B cell (primary cell): ENCODE measurements at regions not wholly inside any gene's neighbourhood (a gene's known extent, or its start where the extent isn't known, plus 50 kb on each side); places are given as distances from the start of the nearest gene placed in this dataset.

Experiments
- ATAC-seq: fragments of 200-7000 bp; cut with Tn5 transposase; one replicate; pipeline ENCODE4 v1.10.0; 2021; ENCODE audit warnings: low read depth, mild to moderate bottlenecking, moderate number of reproducible peaks, moderate library complexity
- CTCF ChIA-PET: fragments of 350-600 bp; sonication (Branson Sonifier 250); formaldehyde crosslinking; loops from one replicate; lab custom pipeline; 2021; ENCODE audit warnings: antibody characterized with exemption, inconsistent platforms; lab: Charles Lee
- POLR2A ChIA-PET: fragments of 350-600 bp; sonication (Branson Sonifier 250); formaldehyde crosslinking; loops from one replicate; lab custom pipeline; 2021; ENCODE audit warnings: antibody characterized with exemption; lab: Charles Lee
- DNase-seq: peaks from one replicate; pipeline ENCODE4 v3.0.0; 2013
- H2AFZ ChIP-seq: 2 replicates; pipeline ENCODE4 v1.6.1; 2012; ENCODE audit warnings: mild to moderate bottlenecking, low read depth, low read length; ENCODE audit not compliant: insufficient read depth, poor library complexity, severe bottlenecking
- H3K27ac ChIP-seq, 2 donors: 1 replicate in 1 of 2; 2 replicates in 1 of 2; pipeline ENCODE4 v1.5.1; 2012 to 2013; ENCODE audit warnings: low read length in 2 of 2, mild to moderate bottlenecking in 2 of 2, moderate library complexity in 1 of 2
- H3K27me3 ChIP-seq, 4 experiments: fragments of 200-600 bp in 1 of 4; sonication (generic) in 1 of 4; replicated peaks in 1 of 4; 1 replicate in 2 of 4; 2 replicates in 2 of 4; pipeline versions ENCODE4 v1.6.1 to v1.7.0; 2013 to 2016; ENCODE audit warnings: low read length in 3 of 4, mild to moderate bottlenecking in 2 of 4, mixed read lengths in 1 of 4, moderate library complexity in 1 of 4; ENCODE audit not compliant: insufficient read depth in 4 of 4, control insufficient read depth in 3 of 4; ENCODE audit errors: control extremely low read depth in 1 of 4
- H3K36me3 ChIP-seq, 2 experiments: replicated peaks in 1 of 2; 1 replicate in 1 of 2; 2 replicates in 1 of 2; pipeline versions ENCODE4 v1.6.1 to v1.7.1; 2013; ENCODE audit warnings: low read length in 1 of 2; ENCODE audit not compliant: insufficient read depth in 2 of 2, control insufficient read depth in 1 of 2; ENCODE audit errors: control extremely low read depth in 1 of 2, extremely low read depth in 1 of 2
- H3K4me1 ChIP-seq, 2 donors: fragments of 200-600 bp in 1 of 2; sonication (generic) in 1 of 2; 1 replicate in 1 of 2; 2 replicates in 1 of 2; pipeline versions ENCODE4 v1.5.1 to v1.6.1; 2013 to 2017; ENCODE audit warnings: low read length in 2 of 2; ENCODE audit not compliant: control insufficient read depth in 2 of 2, insufficient read depth in 2 of 2
- H3K4me2 ChIP-seq: replicated peaks from 2 replicates; pipeline ENCODE3; 2012; ENCODE audit warnings: mild to moderate bottlenecking, low read depth, low read length; ENCODE audit not compliant: poor library complexity, severe bottlenecking
- H3K4me3 ChIP-seq, 5 experiments: fragments of 200-600 bp in 1 of 5; sonication (generic) in 1 of 5; 1 replicate in 3 of 5; 2 replicates in 2 of 5; pipeline versions ENCODE4 v1.5.1 to v1.7.0; 2011 to 2016; ENCODE audit warnings: low read length in 4 of 5, mild to moderate bottlenecking in 4 of 5, low read depth in 2 of 5, control low read depth in 1 of 5, moderate library complexity in 1 of 5; ENCODE audit not compliant: insufficient read depth in 1 of 5; ENCODE audit errors: control extremely low read depth in 1 of 5, extremely low read depth in 1 of 5
- H3K79me2 ChIP-seq: fragments of 200-600 bp; sonication (generic); one replicate; pipeline ENCODE4 v1.6.0; 2016; ENCODE audit warnings: low read length; ENCODE audit not compliant: control insufficient read depth, insufficient read depth
- H3K9ac ChIP-seq: fragments of 200-600 bp; sonication (generic); 2 replicates; pipeline ENCODE4 v1.6.1; 2017; ENCODE audit warnings: mild to moderate bottlenecking, low read length, moderate library complexity
- H3K9me3 ChIP-seq, 3 donors: one replicate each; pipeline versions ENCODE4 v1.6.1 to v1.7.1; 2013; ENCODE audit warnings: low read length in 2 of 3; ENCODE audit not compliant: control insufficient read depth in 2 of 3, insufficient read depth in 1 of 3; ENCODE audit errors: control extremely low read depth in 1 of 3
- H4K20me1 ChIP-seq: 2 replicates; pipeline ENCODE4 v1.6.0; 2012; ENCODE audit warnings: mild to moderate bottlenecking, low read length; ENCODE audit not compliant: insufficient read depth, control insufficient read depth, poor library complexity, severe bottlenecking
- H3K27ac Mint-ChIP-seq: one replicate; pipeline ENCODE4 v1.8.0; 2021; ENCODE audit warnings: mixed read lengths
- H3K27me3 Mint-ChIP-seq: one replicate; pipeline ENCODE4 v1.8.0; 2021; ENCODE audit warnings: mixed read lengths
- H3K4me1 Mint-ChIP-seq: one replicate; pipeline ENCODE4 v1.8.0; 2021; ENCODE audit warnings: mixed read lengths
- H3K4me3 Mint-ChIP-seq: one replicate; pipeline ENCODE4 v1.8.0; 2021; ENCODE audit warnings: mixed read lengths
- H3K9me3 Mint-ChIP-seq: one replicate; pipeline ENCODE4 v1.8.0; 2022; ENCODE audit warnings: mixed read lengths; ENCODE audit not compliant: insufficient read depth
- EZH2 ChIP-seq: IDR thresholded peaks from 2 replicates; pipeline ENCODE4 v1.6.1; 2012; ENCODE audit warnings: borderline replicate concordance, low read depth, mild to moderate bottlenecking, moderate library complexity, low read length; ENCODE audit not compliant: insufficient read depth, poor library complexity, severe bottlenecking
- WGBS: methylation state at CpG from one replicate; pipeline ENCODE4 v1.1.5; 2013; ENCODE audit warnings: missing lambda C conversion rate; ENCODE audit not compliant: insufficient coverage; 5-methylcytosine and 5-hydroxymethylcytosine counted together
- intact Hi-C: fragments of 100-400 bp; cut with micrococcal nuclease; formaldehyde crosslinking; loops from one replicate; pipeline ENCODE4 v1.10.0; 2022
- TF ChIP-seq, protein P1 (sequence below): fragments of 200-600 bp; IDR thresholded peaks from one replicate; pipeline ENCODE4 v1.8.0; 2022; ENCODE audit warnings: antibody characterized with exemption, mild to moderate bottlenecking

DNA sequence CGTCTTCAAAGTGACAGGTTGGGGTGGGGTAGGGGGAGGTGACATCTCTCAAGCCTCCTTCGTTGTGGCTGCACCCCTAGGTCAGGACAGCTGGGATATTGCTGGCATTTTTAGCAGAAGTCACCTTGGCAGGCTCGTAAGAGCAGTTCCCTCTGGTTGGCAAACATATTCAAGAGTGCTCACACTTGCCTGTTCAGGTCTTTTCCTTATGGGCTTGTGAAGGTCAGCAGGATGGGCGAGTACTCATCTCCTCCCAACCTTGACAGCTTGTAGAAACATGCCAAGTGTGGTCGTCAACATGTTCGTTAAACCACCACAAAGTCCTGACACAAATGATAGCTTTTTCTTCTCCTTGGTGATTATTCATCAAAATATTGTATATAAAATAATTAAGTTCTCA, 113.6 kb downstream of the HDGFL1 start:
- Histone ChIP-seq H3K4me1 (no peaks in the 10 kb centered on the region), H4K20me1 (no peaks in the 10 kb centered on the region), H3K27ac (no peak overlapping the region), H3K9ac (no peak overlapping the region), H3K9me3 (no peaks in the 10 kb centered on the region), H3K4me3 (no peak overlapping the region), H3K4me2 (no peak overlapping the region), H2AFZ (no peak overlapping the region), H3K79me2 (no peaks in the 10 kb centered on the region), H3K36me3 (no peaks in the 10 kb centered on the region), H3K27me3 (no peaks in the 10 kb centered on the region)
- no peak for TF ChIP-seq EZH2
- TF ChIP-seq, protein P1, sequence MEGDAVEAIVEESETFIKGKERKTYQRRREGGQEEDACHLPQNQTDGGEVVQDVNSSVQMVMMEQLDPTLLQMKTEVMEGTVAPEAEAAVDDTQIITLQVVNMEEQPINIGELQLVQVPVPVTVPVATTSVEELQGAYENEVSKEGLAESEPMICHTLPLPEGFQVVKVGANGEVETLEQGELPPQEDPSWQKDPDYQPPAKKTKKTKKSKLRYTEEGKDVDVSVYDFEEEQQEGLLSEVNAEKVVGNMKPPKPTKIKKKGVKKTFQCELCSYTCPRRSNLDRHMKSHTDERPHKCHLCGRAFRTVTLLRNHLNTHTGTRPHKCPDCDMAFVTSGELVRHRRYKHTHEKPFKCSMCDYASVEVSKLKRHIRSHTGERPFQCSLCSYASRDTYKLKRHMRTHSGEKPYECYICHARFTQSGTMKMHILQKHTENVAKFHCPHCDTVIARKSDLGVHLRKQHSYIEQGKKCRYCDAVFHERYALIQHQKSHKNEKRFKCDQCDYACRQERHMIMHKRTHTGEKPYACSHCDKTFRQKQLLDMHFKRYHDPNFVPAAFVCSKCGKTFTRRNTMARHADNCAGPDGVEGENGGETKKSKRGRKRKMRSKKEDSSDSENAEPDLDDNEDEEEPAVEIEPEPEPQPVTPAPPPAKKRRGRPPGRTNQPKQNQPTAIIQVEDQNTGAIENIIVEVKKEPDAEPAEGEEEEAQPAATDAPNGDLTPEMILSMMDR: no peak
- intact Hi-C loops: no loop called here
- H3K4me1 Mint-ChIP-seq: no peaks in the 10 kb centered on the region
- CTCF ChIA-PET: no interaction called here
- H3K9me3 Mint-ChIP-seq: peaks cover 6% of the 10 kb centered on the region
- DNase-seq (no peak), ATAC-seq (no peak)
- H3K27ac Mint-ChIP-seq: no peak overlapping the region
- POLR2A ChIA-PET: no interaction called here
- H3K4me3 Mint-ChIP-seq: no peak overlapping the region
- WGBS: 78% methylated on average over 3 of the region's 6 CpGs
- no peaks in the 10 kb centered on the region for H3K27me3 Mint-ChIP-seq

DNA sequence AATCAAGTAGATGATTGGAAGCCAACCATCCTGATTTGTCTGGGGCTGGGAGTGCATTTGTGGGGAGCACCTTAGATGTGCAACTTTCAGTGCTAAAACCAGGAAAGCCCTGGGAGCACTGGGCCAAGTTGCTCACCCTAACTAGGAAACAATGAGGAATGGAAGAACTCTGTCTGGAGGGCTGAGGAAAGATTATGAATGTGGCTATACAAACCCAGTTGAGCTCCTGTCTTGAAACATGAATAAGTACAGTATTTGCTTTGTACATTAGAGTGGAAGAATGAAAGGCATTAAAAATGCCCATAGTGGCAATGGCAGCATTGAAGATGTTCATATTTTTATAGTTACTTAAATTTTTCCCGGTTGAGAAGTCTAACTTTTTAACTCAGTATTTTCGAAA, 121.1 kb downstream of the HDGFL1 start:
- H2AFZ ChIP-seq: no peak overlapping the region
- H4K20me1 ChIP-seq: no peaks in the 10 kb centered on the region
- DNase-seq (no peak), ATAC-seq (no peak)
- Mint-ChIP-seq H3K27me3 (no peaks in the 10 kb centered on the region), H3K4me1 (no peaks in the 10 kb centered on the region), H3K27ac (no peak overlapping the region), H3K9me3 (no peaks in the 10 kb centered on the region), H3K4me3 (no peak overlapping the region)
- no CpG with 5 or more reads among the region's 2 CpGs for WGBS
- H3K4me1 ChIP-seq: no peaks in the 10 kb centered on the region
- H3K27me3 ChIP-seq: no peaks in the 10 kb centered on the region
- H3K36me3 ChIP-seq: no peaks in the 10 kb centered on the region
- H3K27ac ChIP-seq: no peak overlapping the region
- TF ChIP-seq, protein P1: no peak
- TF ChIP-seq EZH2: no peak
- H3K9ac ChIP-seq: no peak overlapping the region
- no peak overlapping the region for H3K4me3 ChIP-seq
- intact Hi-C loops: no loop called here
- no peak overlapping the region for H3K4me2 ChIP-seq
- ChIA-PET CTCF (no interaction called here), POLR2A (no interaction called here)
- no peaks in the 10 kb centered on the region for H3K79me2 ChIP-seq
- H3K9me3 ChIP-seq: no peaks in the 10 kb centered on the region
